ENCODE measurements at regions not wholly inside any gene's neighbourhood (a gene's known extent, or its start where the extent isn't known, plus 50 kb on each side); places are given as distances from the start of the nearest gene placed in this dataset.

GRCh38 chr13:50700664-50701305 lies 142.7 kb downstream of the DLEU7 start:
- H3K36me3 ChIP-seq = no peaks in the 10 kb centered on the region
- no peak overlapping the region for H3K4me3 ChIP-seq
- no peaks in the 10 kb centered on the region for H3K27me3 ChIP-seq
- intact Hi-C loops (cut with DNase I) = no loop called here
- DNase-seq (no peak), ATAC-seq (no peak)
- peak overlapping the region in 5 of 10 donors; percentile 3 to 67 (median 56) for H3K27ac ChIP-seq
- peaks cover 0 to 53% (median 26%) of the 10 kb centered on the region in 9 donors for H3K4me1 ChIP-seq
- H3K9me3 ChIP-seq = no peaks in the 10 kb centered on the region
- no peak for TF ChIP-seq CTCF (IDR thresholded peaks at IDR 0.05)
- 87 to 89% methylated on average over 1 of the region's 1 CpG for WGBS, 2 donors

GRCh38 chr13:50701469-50701868 lies 142.0 kb downstream of the DLEU7 start:
- intact Hi-C loops (cut with DNase I) = no loop called here
- no peaks in the 10 kb centered on the region for H3K27me3 ChIP-seq
- WGBS, 2 donors = 31 to 41% methylated on average over 2 of the region's 2 CpGs

GRCh38 chr13:50706505-50706904 lies 137.0 kb downstream of the DLEU7 start:
- WGBS, 2 donors = 65 to 68% methylated on average over 2 of the region's 2 CpGs

More at GRCh38 chr13:50701469-50701868, 142.0 kb downstream of the DLEU7 start:
- H3K36me3 ChIP-seq = no peaks in the 10 kb centered on the region
- H3K9me3 ChIP-seq = no peaks in the 10 kb centered on the region
- no peak overlapping the region for H3K27ac ChIP-seq
- H3K4me1 ChIP-seq = peaks cover 0 to 57% (median 26%) of the 10 kb centered on the region in 9 donors
- no peak overlapping the region for H3K4me3 ChIP-seq
- ATAC-seq = no peak
- no peak for DNase-seq
- no peak for TF ChIP-seq CTCF (IDR thresholded peaks at IDR 0.05)

GRCh38 chr13:50707628-50708027 lies 135.9 kb downstream of the DLEU7 start:
- ATAC-seq = no peak

More at GRCh38 chr13:50706505-50706904, 137.0 kb downstream of the DLEU7 start:
- Histone ChIP-seq H3K4me3 (no peak overlapping the region), H3K9me3 (no peaks in the 10 kb centered on the region), H3K27ac (peak overlapping the region in 2 of 10 donors; percentile 15 to 27), H3K27me3 (no peaks in the 10 kb centered on the region), H3K36me3 (no peaks in the 10 kb centered on the region), H3K4me1 (peaks cover 0 to 40% (median 18%) of the 10 kb centered on the region in 9 donors)
- DNase-seq (no peak), ATAC-seq (peak in 6 of 8 donors; percentile 20 to 76 (median 44))
- intact Hi-C loops (cut with DNase I) = no loop called here
- TF ChIP-seq CTCF (IDR thresholded peaks at IDR 0.05) = no peak

More at GRCh38 chr13:50707628-50708027, 135.9 kb downstream of the DLEU7 start:
- Histone ChIP-seq H3K9me3 (no peaks in the 10 kb centered on the region), H3K27me3 (no peaks in the 10 kb centered on the region), H3K36me3 (no peaks in the 10 kb centered on the region), H3K4me3 (no peak overlapping the region), H3K4me1 (peaks cover 0 to 38% (median 22%) of the 10 kb centered on the region in 9 donors), H3K27ac (peak overlapping the region in 2 of 10 donors; percentile 11 to 18)
- intact Hi-C loops (cut with DNase I) = no loop called here
- no peak for DNase-seq
- no peak for TF ChIP-seq CTCF (IDR thresholded peaks at IDR 0.05)
- 80 to 85% methylated on average over 1 of the region's 1 CpG for WGBS, 2 donors
